BJ (cell line): ENCODE measurements at regions not wholly inside any gene's neighbourhood (a gene's known extent, or its start where the extent isn't known, plus 50 kb on each side); places are given as distances from the start of the nearest gene placed in this dataset.

ENCODE experiments used
- CTCF ChIA-PET: fragments of 350-600 bp; formaldehyde crosslinking; extraction: SDS; loops from one replicate; lab custom pipeline; 2021; ENCODE audit warnings: antibody characterized with exemption, inconsistent platforms; lab: Yijun Ruan, JAX
- POLR2A ChIA-PET: fragments of 300-600 bp; sonication (Branson Sonifier 250); formaldehyde crosslinking; extraction: SDS; loops from one replicate; lab custom pipeline; 2021; ENCODE audit warnings: antibody characterized with exemption; lab: Charles Lee
- DNase-seq: peaks from one replicate; pipeline ENCODE4 v3.0.0-alpha.2; 2011; ENCODE audit warnings: low read depth
- H3K27me3 ChIP-seq: 2 replicates; pipeline ENCODE4 v1.6.0; 2011; ENCODE audit warnings: low read length; ENCODE audit not compliant: control insufficient read depth, insufficient read depth
- H3K36me3 ChIP-seq: 2 replicates; pipeline ENCODE4 v1.5.1; 2011; ENCODE audit warnings: low read length; ENCODE audit not compliant: control insufficient read depth, insufficient read depth
- H3K4me3 ChIP-seq: 2 replicates; pipeline ENCODE4 v1.5.1; 2011; ENCODE audit warnings: low read depth, mild to moderate bottlenecking, control low read depth, low read length
- TF ChIP-seq, protein P1 (sequence below): IDR thresholded peaks from 2 replicates; pipeline ENCODE4 v1.5.1; 2011; ENCODE audit warnings: low read depth, mild to moderate bottlenecking, control low read depth, inconsistent platforms, low read length, moderate library complexity; ENCODE audit not compliant: insufficient read depth

DNA sequence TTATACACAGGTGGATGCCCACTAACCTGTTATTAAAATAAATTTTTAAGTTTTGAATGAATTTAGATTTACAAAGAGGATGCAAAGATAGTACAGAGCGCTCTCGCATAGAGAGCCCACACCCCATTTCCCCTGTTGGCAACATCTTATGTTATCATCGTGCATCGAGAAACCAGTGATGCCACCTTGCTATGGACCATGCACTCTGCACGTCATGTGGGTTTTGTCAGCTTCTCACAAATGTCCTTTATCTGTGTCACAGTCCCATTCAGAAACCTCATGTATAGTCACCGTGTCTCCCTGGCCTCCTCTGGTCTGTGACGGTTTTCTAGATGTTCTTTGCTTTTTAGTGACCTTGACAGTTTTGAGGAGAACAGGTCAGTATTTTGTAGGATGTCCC, 60.0 kb downstream of the ING1 start:
- H3K4me3 ChIP-seq: no peak overlapping the region
- H3K27me3 ChIP-seq: peaks cover 15% of the 10 kb centered on the region
- TF ChIP-seq, protein P1, sequence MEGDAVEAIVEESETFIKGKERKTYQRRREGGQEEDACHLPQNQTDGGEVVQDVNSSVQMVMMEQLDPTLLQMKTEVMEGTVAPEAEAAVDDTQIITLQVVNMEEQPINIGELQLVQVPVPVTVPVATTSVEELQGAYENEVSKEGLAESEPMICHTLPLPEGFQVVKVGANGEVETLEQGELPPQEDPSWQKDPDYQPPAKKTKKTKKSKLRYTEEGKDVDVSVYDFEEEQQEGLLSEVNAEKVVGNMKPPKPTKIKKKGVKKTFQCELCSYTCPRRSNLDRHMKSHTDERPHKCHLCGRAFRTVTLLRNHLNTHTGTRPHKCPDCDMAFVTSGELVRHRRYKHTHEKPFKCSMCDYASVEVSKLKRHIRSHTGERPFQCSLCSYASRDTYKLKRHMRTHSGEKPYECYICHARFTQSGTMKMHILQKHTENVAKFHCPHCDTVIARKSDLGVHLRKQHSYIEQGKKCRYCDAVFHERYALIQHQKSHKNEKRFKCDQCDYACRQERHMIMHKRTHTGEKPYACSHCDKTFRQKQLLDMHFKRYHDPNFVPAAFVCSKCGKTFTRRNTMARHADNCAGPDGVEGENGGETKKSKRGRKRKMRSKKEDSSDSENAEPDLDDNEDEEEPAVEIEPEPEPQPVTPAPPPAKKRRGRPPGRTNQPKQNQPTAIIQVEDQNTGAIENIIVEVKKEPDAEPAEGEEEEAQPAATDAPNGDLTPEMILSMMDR: no peak
- H3K36me3 ChIP-seq: no peaks in the 10 kb centered on the region
- no peak for DNase-seq
- ChIA-PET POLR2A (no interaction called here), CTCF (no interaction called here)

GRCh38 chr13:110774051-110774450, 60.6 kb downstream of the ING1 start:
- Histone ChIP-seq H3K4me3 (no peak overlapping the region), H3K36me3 (no peaks in the 10 kb centered on the region), H3K27me3 (peaks cover 14% of the 10 kb centered on the region)
- CTCF ChIA-PET: no interaction called here
- DNase-seq: no peak
- TF ChIP-seq, protein P1: no peak
- POLR2A ChIA-PET: no interaction called here

DNA sequence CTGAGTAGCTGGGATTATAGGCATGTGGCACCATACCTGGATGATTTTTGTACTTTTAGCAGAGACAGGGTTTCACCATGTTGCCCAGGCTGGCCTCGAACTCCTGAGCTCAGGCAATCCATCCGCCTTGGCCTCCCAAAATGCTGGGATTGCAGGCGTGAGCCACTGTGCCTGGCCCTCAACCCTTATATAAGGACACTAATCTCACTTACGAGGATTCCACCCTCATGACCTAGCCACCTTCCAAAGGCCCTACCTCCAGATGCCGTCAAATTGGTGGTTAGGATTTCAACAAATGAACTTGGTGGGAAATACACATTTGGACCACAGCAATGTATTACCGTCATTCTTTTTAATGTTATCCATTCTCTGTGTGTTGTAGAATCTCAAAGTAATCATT, 61.0 kb downstream of the ING1 start:
- ChIA-PET CTCF (no interaction called here), POLR2A (no interaction called here)
- H3K36me3 ChIP-seq: no peaks in the 10 kb centered on the region
- TF ChIP-seq, protein P1: no peak
- peaks cover 14% of the 10 kb centered on the region for H3K27me3 ChIP-seq
- no peak overlapping the region for H3K4me3 ChIP-seq
- no peak for DNase-seq

DNA sequence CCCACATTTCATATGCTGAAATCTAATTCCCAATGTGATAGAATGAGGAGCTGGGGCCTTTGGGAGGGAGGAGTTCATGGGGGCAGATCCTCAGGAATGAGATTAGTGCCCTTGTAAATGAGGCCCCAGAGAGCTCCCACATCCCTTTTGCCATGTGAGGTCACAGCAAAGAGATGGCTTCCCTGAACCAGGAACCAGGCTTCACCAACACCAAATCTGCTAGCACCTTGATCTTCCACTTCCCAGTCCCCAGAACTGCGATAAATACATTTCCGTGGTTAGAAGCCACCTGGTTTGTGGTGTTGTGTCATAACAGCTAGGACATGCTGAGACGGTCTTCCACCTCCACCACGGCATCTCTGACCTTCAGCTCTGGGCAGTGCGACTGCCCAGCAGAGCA, 62.1 kb downstream of the ING1 start:
- Histone ChIP-seq H3K36me3 (no peaks in the 10 kb centered on the region), H3K4me3 (no peak overlapping the region), H3K27me3 (peaks cover 12% of the 10 kb centered on the region)
- DNase-seq: no peak
- TF ChIP-seq, protein P1: no peak
- CTCF ChIA-PET: interaction anchor here (0.8 kb wide), 1 partner anchor 55 kb away, joined by 3 read pairs; no protein-coding TSS in a partner anchor
- POLR2A ChIA-PET: interaction anchor here (0.6 kb wide), 1 partner anchor 9 kb away, joined by 3 read pairs; no protein-coding TSS in a partner anchor

- H3K27me3 ChIP-seq: peaks cover 11% of the 10 kb centered on the region
- DNase-seq: no peak
- POLR2A ChIA-PET: no interaction called here
- TF ChIP-seq, protein P1: no peak
- CTCF ChIA-PET: interaction anchor here (1.2 kb wide), 1 partner anchor 10 kb away, joined by 4 read pairs; no protein-coding TSS in a partner anchor
- H3K36me3 ChIP-seq: no peaks in the 10 kb centered on the region
- H3K4me3 ChIP-seq: no peak overlapping the region
Observed at GRCh38 chr13:110777251-110777820, 63.8 kb downstream of the ING1 start.
